ENCODE measurements at regions not wholly inside any gene's neighbourhood (a gene's known extent, or its start where the extent isn't known, plus 50 kb on each side); places are given as distances from the start of the nearest gene placed in this dataset.

DNA sequence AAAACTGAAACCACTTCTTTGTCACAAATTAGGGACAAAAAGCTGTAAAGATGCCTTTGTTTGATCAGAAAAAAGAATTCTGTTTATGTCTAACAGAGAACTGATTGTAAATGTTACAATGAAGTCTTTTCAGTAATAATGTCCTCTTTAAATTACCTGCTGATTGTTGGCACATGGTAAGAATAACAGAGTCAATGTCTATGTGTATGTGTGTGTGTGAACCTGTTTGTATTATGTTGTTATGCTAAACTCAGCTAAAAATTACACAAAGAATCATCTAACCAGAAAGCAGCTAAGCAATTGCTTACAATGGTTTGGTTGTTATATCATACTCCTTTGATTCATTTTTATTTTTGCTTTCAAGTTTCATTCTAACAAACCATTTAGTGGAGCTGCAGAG, 159.1 kb upstream of the PDZRN3 start:
- CTCF ChIA-PET, result no interaction called here
- ATAC-seq (no peak), FAIRE-seq (no peak), DNase-seq (ENCODE audit: low read depth in 1 of 2, low spot score in 1 of 2) (no peak)
- H3K27ac ChIP-seq, result no peak overlapping the region
- TF ChIP-seq CEBPB (IDR thresholded peaks at IDR 0.05) (no peak), SREBF2 (IDR thresholded peaks at IDR 0.05) (no peak), CHD2 (IDR thresholded peaks at IDR 0.05; ENCODE audit: low read length, partially characterized antibody) (no peak), ZFP36 (IDR thresholded peaks at IDR 0.05; ENCODE audit: borderline replicate concordance, partially characterized antibody) (no peak), NFE2L2 (conservative IDR thresholded peaks at IDR 0.05; ENCODE audit: low read length) (no peak), POLR2A (IDR thresholded peaks at IDR 0.05; ENCODE audit: low read length) (no peak), ZNF302 (CRISPR knock-in tag; IDR thresholded peaks at IDR 0.05) (no peak), RARB (CRISPR knock-in tag; IDR thresholded peaks at IDR 0.05) (no peak), TP53 (CRISPR knock-in tag; IDR thresholded peaks at IDR 0.05) (no peak), TFCP2L1 (CRISPR knock-in tag; IDR thresholded peaks at IDR 0.05) (no peak), NPAS2 (CRISPR knock-in tag; IDR thresholded peaks at IDR 0.05; ENCODE audit: borderline replicate concordance) (no peak)
- TF ChIP-seq, protein P1, sequence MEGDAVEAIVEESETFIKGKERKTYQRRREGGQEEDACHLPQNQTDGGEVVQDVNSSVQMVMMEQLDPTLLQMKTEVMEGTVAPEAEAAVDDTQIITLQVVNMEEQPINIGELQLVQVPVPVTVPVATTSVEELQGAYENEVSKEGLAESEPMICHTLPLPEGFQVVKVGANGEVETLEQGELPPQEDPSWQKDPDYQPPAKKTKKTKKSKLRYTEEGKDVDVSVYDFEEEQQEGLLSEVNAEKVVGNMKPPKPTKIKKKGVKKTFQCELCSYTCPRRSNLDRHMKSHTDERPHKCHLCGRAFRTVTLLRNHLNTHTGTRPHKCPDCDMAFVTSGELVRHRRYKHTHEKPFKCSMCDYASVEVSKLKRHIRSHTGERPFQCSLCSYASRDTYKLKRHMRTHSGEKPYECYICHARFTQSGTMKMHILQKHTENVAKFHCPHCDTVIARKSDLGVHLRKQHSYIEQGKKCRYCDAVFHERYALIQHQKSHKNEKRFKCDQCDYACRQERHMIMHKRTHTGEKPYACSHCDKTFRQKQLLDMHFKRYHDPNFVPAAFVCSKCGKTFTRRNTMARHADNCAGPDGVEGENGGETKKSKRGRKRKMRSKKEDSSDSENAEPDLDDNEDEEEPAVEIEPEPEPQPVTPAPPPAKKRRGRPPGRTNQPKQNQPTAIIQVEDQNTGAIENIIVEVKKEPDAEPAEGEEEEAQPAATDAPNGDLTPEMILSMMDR (IDR thresholded peaks at IDR 0.05), result no peak
- TF ChIP-seq, protein P2, sequence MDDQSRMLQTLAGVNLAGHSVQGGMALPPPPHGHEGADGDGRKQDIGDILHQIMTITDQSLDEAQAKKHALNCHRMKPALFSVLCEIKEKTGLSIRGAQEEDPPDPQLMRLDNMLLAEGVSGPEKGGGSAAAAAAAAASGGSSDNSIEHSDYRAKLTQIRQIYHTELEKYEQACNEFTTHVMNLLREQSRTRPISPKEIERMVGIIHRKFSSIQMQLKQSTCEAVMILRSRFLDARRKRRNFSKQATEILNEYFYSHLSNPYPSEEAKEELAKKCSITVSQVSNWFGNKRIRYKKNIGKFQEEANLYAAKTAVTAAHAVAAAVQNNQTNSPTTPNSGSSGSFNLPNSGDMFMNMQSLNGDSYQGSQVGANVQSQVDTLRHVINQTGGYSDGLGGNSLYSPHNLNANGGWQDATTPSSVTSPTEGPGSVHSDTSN (IDR thresholded peaks at IDR 0.05), result no peak
- TF ChIP-seq, protein P3, sequence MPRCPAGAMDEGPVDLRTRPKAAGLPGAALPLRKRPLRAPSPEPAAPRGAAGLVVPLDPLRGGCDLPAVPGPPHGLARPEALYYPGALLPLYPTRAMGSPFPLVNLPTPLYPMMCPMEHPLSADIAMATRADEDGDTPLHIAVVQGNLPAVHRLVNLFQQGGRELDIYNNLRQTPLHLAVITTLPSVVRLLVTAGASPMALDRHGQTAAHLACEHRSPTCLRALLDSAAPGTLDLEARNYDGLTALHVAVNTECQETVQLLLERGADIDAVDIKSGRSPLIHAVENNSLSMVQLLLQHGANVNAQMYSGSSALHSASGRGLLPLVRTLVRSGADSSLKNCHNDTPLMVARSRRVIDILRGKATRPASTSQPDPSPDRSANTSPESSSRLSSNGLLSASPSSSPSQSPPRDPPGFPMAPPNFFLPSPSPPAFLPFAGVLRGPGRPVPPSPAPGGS (IDR thresholded peaks at IDR 0.05), result no peak
- no peaks in the 10 kb centered on the region; the same call in 2 of the 3 replicates for H3K9me3 ChIP-seq
- POLR2A ChIA-PET, result no interaction called here
- no peaks in the 10 kb centered on the region for H3K4me1 ChIP-seq
- H3K4me3 ChIP-seq, result no peak overlapping the region
- no peak overlapping the region for H3K4me2 ChIP-seq

DNA sequence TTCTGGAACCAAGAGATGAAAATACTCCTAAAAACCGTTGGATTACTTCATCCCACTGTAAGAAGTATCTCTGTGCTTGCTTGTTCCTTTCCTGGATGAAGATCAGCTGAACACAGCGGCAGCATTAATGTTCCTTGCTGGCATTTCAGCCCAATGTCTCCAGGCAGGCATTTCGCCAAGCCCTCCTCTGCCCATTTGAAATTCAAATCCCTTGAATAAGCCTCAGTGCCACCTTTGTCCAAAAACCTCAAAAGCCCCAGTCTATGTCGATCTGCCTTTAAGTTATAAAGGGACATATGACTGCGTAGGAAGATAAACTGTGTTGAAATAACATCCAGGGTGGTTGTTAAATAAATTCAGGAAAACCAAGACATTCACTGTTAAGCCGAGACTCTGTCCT, 156.8 kb upstream of the PDZRN3 start:
- no peak overlapping the region for H3K4me3 ChIP-seq
- H3K27ac ChIP-seq, result no peak overlapping the region
- CTCF ChIA-PET, result no interaction called here
- H3K9me3 ChIP-seq, result no peaks in the 10 kb centered on the region
- 8% methylated on average over 6 of the region's 6 CpGs for WGBS (ENCODE audit: missing lambda C conversion rate)
- H3K4me1 ChIP-seq, result no peaks in the 10 kb centered on the region
- no peak overlapping the region for H3K4me2 ChIP-seq
- FAIRE-seq (no peak), ATAC-seq (no peak), DNase-seq (ENCODE audit: low read depth in 1 of 2, low spot score in 1 of 2) (no peak)
- no peak for TF ChIP-seq HOXB5 (CRISPR knock-in tag; IDR thresholded peaks at IDR 0.05)
- TF ChIP-seq RCOR1 (IDR thresholded peaks at IDR 0.05; ENCODE audit: low read depth, low read length), result no peak
- TF ChIP-seq ZFP36 (IDR thresholded peaks at IDR 0.05; ENCODE audit: borderline replicate concordance, partially characterized antibody), result no peak
- no peak for TF ChIP-seq RFX5 (IDR thresholded peaks at IDR 0.05)
- no peak for TF ChIP-seq FOSL2 (IDR thresholded peaks at IDR 0.05)
- no peak for TF ChIP-seq FOSL2 (CRISPR knock-in tag; IDR thresholded peaks at IDR 0.05)
- no peak for TF ChIP-seq NR3C1 (IDR thresholded peaks at IDR 0.05)
- no peak for TF ChIP-seq BHLHE40 (IDR thresholded peaks at IDR 0.05; ENCODE audit: low read depth, low read length)
- TF ChIP-seq, protein P4, sequence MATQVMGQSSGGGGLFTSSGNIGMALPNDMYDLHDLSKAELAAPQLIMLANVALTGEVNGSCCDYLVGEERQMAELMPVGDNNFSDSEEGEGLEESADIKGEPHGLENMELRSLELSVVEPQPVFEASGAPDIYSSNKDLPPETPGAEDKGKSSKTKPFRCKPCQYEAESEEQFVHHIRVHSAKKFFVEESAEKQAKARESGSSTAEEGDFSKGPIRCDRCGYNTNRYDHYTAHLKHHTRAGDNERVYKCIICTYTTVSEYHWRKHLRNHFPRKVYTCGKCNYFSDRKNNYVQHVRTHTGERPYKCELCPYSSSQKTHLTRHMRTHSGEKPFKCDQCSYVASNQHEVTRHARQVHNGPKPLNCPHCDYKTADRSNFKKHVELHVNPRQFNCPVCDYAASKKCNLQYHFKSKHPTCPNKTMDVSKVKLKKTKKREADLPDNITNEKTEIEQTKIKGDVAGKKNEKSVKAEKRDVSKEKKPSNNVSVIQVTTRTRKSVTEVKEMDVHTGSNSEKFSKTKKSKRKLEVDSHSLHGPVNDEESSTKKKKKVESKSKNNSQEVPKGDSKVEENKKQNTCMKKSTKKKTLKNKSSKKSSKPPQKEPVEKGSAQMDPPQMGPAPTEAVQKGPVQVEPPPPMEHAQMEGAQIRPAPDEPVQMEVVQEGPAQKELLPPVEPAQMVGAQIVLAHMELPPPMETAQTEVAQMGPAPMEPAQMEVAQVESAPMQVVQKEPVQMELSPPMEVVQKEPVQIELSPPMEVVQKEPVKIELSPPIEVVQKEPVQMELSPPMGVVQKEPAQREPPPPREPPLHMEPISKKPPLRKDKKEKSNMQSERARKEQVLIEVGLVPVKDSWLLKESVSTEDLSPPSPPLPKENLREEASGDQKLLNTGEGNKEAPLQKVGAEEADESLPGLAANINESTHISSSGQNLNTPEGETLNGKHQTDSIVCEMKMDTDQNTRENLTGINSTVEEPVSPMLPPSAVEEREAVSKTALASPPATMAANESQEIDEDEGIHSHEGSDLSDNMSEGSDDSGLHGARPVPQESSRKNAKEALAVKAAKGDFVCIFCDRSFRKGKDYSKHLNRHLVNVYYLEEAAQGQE (IDR thresholded peaks at IDR 0.05), result no peak
- TF ChIP-seq PHF8 (IDR thresholded peaks at IDR 0.05; ENCODE audit: borderline replicate concordance, low read depth), result no peak
- TF ChIP-seq JUNB (IDR thresholded peaks at IDR 0.05), result no peak
- TF ChIP-seq JUN (IDR thresholded peaks at IDR 0.05), result no peak
- TF ChIP-seq, protein P2 (IDR thresholded peaks at IDR 0.05), result no peak
- TF ChIP-seq, protein P5, sequence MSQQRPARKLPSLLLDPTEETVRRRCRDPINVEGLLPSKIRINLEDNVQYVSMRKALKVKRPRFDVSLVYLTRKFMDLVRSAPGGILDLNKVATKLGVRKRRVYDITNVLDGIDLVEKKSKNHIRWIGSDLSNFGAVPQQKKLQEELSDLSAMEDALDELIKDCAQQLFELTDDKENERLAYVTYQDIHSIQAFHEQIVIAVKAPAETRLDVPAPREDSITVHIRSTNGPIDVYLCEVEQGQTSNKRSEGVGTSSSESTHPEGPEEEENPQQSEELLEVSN (IDR thresholded peaks at IDR 0.05; ENCODE audit: borderline replicate concordance, low read depth), result no peak
- TF ChIP-seq MAZ (IDR thresholded peaks at IDR 0.05; ENCODE audit: borderline replicate concordance, low read depth, low read length), result no peak
- TF ChIP-seq CBX8 (IDR thresholded peaks at IDR 0.05), result no peak
- no peak for TF ChIP-seq HEYL (CRISPR knock-in tag; IDR thresholded peaks at IDR 0.05)
- TF ChIP-seq HOXB13 (CRISPR knock-in tag; IDR thresholded peaks at IDR 0.05; ENCODE audit: low read depth), result no peak
- TF ChIP-seq, protein P6, sequence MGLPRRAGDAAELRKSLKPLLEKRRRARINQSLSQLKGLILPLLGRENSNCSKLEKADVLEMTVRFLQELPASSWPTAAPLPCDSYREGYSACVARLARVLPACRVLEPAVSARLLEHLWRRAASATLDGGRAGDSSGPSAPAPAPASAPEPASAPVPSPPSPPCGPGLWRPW (IDR thresholded peaks at IDR 0.05), result no peak
- POLR2A ChIA-PET, result no interaction called here
